ENCODE measurements at regions not wholly inside any gene's neighbourhood (a gene's known extent, or its start where the extent isn't known, plus 50 kb on each side); places are given as distances from the start of the nearest gene placed in this dataset.

GRCh38 chr3:195004512-195005250 lies 266.3 kb downstream of the XXYLT1 start:
- DNase-seq (no peak), ATAC-seq (ENCODE audit: poor library complexity) (no peak)
- intact Hi-C loops (cut with DNase I) = no loop called here

DNA sequence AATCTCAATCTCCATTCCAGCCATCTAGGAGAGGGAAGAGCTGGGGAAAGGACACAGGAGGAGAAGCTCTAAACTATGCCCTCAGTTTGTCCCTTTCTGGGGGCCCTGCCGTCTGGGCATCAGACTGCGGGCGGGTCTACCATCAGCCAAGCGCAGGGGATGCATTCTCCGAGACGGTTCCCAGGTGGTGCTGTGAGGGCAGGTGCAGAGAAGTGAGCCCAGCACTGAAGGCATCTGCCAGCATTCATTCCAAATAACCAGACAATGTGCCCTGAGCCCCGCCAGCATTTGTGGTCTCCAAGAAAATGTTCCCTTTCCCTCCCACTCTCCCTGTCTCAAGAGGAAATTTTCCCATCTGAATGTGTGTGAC lies 265.7 kb downstream of the XXYLT1 start:
- ATAC-seq (ENCODE audit: poor library complexity) (no peak), DNase-seq (no peak)
- intact Hi-C loops (cut with DNase I) = no loop called here

GRCh38 chr3:195005759-195006510 lies 265.0 kb downstream of the XXYLT1 start:
- ATAC-seq (ENCODE audit: poor library complexity) (no peak), DNase-seq (no peak)
- intact Hi-C loops (cut with DNase I) = no loop called here

DNA sequence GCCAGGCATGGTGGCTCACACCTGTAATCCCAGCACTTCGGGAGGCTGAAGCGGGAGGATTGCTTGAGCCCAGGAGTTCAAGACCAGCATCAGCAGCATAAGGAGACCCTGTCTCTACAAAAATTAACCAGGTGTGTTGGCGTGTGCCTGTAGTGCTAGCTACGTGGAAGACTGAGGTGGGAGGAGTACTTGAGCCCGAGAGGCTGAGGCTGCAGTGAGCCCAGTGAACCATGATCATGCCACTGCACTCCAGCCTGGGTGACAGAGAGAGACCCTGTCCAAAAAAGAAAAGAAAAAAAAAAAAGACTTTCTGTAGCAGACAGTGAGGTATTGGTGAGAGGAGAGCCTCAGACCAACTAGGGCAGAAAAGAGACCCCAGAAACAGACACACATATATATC lies 263.8 kb downstream of the XXYLT1 start:
- intact Hi-C loops (cut with DNase I) = no loop called here
- DNase-seq = no peak
- no peak for ATAC-seq (ENCODE audit: poor library complexity)

- ATAC-seq (ENCODE audit: poor library complexity) = no peak
- intact Hi-C loops (cut with DNase I) = no loop called here
- no peak for DNase-seq
Measured at GRCh38 chr3:195007766-195008165, 263.2 kb downstream of the XXYLT1 start.

GRCh38 chr3:195008816-195009215 lies 262.1 kb downstream of the XXYLT1 start:
- ATAC-seq (ENCODE audit: poor library complexity) = no peak

DNA sequence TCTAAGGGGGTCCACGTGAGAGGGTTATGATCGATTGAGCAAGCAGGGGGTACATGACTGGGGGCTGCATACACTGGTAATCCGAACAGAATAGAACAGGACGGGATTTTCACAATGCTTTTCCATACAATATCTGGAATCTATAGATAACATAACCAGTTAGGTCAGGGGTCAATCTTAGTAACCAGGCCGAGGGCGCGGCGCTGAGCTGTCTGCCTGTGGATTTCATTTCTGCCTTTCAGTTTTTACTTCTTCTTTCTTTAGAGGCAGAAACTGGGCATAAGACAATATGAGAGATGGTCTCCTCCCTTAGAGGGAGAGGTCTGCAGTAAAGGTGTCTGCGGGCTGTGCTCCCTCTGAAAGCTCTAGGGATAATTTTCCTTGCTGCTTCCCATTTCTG lies 261.3 kb downstream of the XXYLT1 start:
- intact Hi-C loops (cut with DNase I) = no loop called here
- DNase-seq (no peak), ATAC-seq (ENCODE audit: poor library complexity) (no peak)

More at GRCh38 chr3:195008816-195009215, 262.1 kb downstream of the XXYLT1 start:
- DNase-seq = no peak
- intact Hi-C loops (cut with DNase I) = no loop called here

DNA sequence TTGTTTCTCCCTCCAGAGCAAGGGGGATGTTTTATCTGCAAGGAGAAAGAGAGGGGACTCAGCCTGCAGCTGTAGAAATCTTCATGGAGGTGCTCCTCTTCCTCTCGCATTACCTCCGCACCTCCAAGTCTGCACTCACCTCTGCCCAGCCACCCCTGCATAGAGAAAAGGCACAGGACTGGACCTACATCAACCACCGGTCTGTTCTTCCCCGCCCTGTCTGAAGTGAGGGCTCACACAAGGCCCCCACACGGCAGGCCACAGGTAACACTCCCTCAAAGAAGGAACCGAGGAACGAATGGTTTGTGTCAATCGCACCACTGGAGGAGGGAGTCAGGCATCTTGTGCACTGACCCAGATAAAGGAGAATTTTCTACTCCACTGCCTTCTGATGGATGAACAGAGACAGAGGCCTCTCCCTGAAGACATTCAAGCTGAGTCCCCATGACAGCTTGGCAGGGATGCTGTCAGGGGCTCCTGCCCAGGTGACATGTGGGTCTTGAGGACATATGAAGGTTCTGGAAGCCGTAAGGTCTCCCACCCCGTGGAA lies 260.3 kb downstream of the XXYLT1 start:
- ATAC-seq (ENCODE audit: poor library complexity) (no peak), DNase-seq (no peak)
- intact Hi-C loops (cut with DNase I) = no loop called here

- DNase-seq (no peak), ATAC-seq (ENCODE audit: poor library complexity) (no peak)
- intact Hi-C loops (cut with DNase I) = no loop called here
Measured at GRCh38 chr3:195011231-195011834, 259.6 kb downstream of the XXYLT1 start.

DNA sequence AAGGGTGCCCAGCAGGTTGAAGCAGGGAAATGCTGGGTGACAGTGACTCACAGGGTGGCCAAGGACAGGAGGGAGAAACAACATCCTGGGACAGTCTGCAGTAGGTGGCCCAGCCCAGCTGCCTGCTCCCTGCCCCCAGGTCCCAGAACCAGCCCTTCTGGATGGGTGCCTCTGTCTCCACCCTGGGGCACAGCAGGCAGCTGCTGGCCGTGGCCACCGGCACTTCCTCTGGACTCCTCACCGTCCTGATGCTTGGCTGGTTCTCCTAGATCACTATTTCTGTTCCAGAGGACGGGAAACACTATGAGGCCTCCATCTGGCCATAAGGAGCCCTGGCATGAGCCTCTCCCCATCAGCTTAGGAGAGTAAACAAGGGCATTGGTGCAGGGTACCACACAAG lies 258.9 kb downstream of the XXYLT1 start:
- DNase-seq (no peak), ATAC-seq (ENCODE audit: poor library complexity) (no peak)
- intact Hi-C loops (cut with DNase I) = no loop called here

DNA sequence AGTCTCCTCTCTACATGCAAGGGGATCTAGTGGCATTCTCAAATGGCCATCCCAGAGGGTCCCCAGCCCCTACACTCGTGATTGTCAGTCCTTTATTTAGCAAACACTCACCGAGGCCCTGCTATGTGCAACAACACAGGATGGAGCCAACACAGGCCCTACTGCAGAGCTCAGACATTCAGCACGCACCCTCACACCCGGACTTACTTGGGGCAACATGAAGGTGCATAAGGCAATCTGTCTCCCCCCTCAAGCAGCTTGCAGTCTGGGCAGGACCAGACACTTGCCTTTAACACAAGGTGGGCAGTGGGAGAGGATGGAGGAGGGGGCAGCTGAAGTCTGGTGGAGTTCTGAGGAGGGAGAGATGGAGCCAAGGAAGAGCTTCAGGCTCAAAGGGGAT lies 258.4 kb downstream of the XXYLT1 start:
- DNase-seq (no peak), ATAC-seq (ENCODE audit: poor library complexity) (no peak)
- intact Hi-C loops (cut with DNase I) = no loop called here

- intact Hi-C loops (cut with DNase I) = no loop called here
- DNase-seq (no peak), ATAC-seq (ENCODE audit: poor library complexity) (no peak)
Measured at GRCh38 chr3:195013411-195014361, 257.3 kb downstream of the XXYLT1 start.

GRCh38 chr3:195015021-195015420 lies 255.9 kb downstream of the XXYLT1 start:
- DNase-seq (no peak), ATAC-seq (ENCODE audit: poor library complexity) (no peak)
- intact Hi-C loops (cut with DNase I) = no loop called here

- intact Hi-C loops (cut with DNase I) = no loop called here
- ATAC-seq (ENCODE audit: poor library complexity) = no peak
- no peak for DNase-seq
Measured at GRCh38 chr3:195017151-195017550, 253.8 kb downstream of the XXYLT1 start.

Measured in Right ventricle myocardium superior (tissue), 1 donor.